ENCODE measurements at regions not wholly inside any gene's neighbourhood (a gene's known extent, or its start where the extent isn't known, plus 50 kb on each side); places are given as distances from the start of the nearest gene placed in this dataset.
A peak's percentile ranks its signal among the peaks of the same experiment; 100 is the strongest.

- no peak for DNase-seq (ENCODE audit: low spot score)
These were observed 69.1 kb upstream of the GADD45A start for GRCh38 chr1:67615886-67616285.

- peak; percentile 15 for DNase-seq (ENCODE audit: low spot score)
These were observed 68.5 kb upstream of the GADD45A start for GRCh38 chr1:67616394-67616985.

DNA sequence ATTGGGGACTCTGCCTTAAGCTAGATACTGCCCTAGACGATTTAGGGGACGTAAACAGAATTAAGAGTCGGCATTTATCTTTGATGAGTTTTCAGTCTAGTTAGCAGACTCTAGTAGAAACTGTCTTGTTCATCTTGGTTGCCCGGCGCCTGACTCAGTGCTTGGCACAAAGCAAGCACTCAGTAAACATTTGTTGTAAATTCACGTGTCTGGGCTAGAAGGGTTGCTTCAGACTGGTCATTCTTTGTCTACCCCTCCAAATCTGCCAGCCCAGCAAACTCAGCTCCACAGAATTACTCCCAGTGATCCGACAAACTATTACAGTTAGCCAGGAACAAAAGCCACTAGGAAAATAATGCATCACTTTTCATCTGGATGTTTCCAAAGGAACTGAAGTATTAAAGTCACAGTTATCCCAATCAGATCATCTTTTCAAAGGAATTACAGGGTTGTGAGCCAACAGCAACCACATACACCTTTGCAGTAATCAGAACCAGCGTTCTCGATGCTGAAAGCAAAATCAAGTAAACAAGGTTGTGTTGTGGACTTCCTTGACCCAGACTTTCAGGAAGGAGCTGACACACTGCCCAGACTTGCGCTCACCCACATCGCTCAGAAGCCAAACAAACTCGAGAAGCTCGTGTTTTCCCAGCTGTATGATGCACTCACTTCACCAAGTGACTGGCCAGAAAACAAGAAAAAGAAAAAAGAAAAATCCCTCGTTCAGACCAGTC lies 66.5 kb upstream of the GADD45A start:
- DNase-seq (ENCODE audit: low spot score) = no peak

DNA sequence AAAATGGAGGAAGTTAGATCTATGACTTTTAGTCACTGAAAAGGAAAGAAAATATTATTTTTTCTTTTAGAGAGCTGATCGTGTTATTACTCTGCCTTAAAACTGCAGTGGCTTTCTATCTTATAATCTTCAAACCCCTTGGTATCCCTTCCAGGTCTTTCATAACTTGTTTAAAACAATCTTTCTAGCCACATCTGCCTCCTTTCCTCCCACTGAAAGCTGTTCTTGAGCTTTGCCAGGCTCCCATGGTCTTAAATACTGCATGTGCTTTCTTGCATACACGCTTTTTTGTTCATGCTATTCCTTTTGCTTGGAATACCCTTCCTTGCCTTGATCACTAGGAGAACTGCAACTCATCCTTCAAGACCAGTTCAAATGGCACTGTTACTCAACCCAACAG lies 65.9 kb upstream of the GADD45A start:
- DNase-seq (ENCODE audit: low spot score) = no peak

DNA sequence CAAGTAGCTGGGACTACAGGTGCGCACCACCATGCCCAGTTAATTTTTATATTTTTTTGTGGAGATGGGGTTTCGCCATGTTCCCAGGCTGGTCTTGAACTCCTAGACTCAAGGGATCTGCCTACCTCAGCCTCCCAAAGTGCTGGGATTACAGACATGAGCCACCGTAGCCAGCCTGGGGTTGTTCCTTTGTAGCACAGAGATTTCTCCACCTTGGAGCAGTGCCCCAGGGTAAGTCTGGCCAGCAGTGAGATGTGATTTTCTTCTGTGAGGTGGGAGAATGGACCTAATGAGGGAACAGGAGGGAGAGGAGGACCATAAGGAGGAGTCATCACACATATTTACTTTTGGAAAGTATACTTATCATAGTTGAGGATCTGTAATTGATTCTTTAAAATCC lies 61.1 kb upstream of the GADD45A start:
- no peak for DNase-seq (ENCODE audit: low spot score)

DNA sequence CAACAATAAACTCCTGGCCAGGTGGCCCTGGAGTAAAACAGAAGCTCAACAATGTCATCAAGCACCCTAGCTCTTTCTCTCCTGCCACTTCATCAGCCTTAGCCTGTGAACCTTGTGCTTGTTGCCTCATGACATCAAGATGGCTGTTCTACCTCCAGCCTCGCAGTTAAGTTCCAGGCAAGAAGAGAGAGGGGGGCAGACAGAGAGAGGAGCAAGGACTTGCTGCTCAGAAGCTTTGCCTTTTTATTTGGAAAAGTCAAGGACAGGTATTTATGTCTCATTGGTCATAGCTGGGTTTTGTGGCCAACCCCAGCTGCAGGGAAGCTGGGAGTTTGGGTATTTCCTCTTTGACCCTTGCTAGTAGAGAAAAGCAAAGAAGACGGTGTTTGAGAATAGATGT lies 60.3 kb upstream of the GADD45A start:
- DNase-seq (ENCODE audit: low spot score) = no peak

DNA sequence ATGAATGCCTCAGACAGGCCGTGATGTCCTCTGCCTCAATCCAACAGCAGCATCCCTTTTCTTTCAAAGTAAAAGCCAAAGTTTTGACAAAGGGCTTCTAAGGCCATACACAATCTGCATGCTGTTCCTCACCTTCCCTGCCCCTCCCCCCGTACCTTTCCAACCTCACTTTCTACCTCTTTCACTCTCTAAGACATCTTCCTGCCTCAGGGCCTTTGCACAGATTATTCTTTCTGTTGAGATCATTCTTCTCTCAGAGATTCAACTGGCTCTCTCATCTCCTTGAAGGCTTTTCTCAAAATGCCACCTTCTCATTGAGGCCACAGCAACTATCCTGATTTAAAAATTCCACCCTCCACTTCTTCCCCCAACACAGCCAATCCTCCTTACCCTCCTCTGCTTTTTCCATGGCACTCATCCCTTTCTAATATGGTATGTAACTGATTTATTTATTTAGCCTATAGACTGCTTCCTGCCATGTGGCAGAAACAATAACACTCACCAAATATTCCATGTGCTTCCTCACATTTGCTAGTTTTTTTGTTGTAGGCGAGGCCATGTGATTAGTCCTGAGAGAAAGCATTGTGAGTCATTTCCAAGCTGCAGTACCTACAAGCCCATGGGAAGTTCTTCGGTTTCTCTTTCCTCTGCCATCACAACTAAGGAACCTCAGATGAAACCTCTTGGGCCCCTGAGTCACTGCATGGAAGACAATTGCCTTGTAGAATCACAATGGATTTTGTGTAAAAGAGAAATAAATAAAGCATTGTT lies 58.7 kb upstream of the GADD45A start:
- peak; percentile 93 for DNase-seq (ENCODE audit: low spot score)

- no peak for DNase-seq (ENCODE audit: low spot score)
These were observed 58.2 kb upstream of the GADD45A start for GRCh38 chr1:67626861-67627235.

GRCh38 chr1:67627336-67627735 lies 57.7 kb upstream of the GADD45A start:
- DNase-seq (ENCODE audit: low spot score) = no peak

DNA sequence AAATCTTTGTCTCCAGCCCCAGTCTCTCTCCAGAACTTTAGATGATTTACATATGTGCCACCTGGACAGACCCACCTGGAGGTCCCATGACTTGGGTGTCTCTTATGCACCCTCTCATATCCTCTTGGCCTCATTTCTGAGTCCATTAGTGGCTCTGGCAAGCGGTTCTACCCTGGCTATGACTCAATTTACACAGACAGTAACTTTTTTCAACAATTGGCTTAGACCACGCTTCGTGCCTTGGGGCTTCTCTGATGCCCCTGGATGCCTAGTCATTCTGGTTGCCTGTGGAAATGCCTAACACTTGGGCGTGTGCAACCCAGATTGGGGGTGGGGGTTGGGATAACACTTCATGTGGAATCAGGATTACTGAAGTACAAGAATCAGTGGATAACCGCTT lies 57.1 kb upstream of the GADD45A start:
- no peak for DNase-seq (ENCODE audit: low spot score)

DNA sequence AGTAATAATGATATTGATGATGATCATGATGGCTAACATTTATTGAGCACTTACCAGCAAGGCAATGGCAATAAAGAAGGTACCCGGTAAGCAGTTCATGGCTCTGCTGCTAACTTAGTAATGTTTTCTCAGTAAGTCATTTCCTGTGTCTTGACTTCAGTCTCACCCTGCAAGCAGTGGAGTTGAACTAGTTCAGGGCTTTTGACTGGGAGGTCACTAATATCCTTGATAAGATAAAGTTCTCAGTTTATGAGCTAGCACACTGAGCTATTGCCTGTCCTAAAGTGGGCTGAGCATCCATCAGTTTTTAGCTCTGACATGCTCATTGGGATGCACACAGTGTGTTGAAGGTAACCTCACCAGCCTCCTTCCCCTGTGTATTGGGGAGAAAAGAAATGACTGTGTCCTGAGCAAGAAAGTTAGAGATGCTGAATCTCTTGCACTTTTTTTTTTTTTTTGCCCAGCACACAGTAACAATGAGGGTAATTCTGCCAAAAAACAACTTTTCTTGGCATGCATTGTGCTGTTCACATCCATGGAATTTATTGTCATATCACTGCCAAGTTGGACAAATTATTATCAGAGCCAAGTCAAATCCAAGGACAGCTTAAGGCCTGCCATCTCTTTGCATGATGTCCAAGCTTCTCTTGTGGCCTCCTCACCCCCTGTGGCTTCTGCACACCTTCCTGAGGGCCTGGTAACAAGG lies 55.5 kb upstream of the GADD45A start:
- no peak for DNase-seq (ENCODE audit: low spot score)

- DNase-seq (ENCODE audit: low spot score) = no peak
These were observed 54.5 kb upstream of the GADD45A start for GRCh38 chr1:67630438-67631045.

- no peak for DNase-seq (ENCODE audit: low spot score)
These were observed 52.6 kb upstream of the GADD45A start for GRCh38 chr1:67632356-67632755.

- DNase-seq (ENCODE audit: low spot score) = no peak
These were observed 52.0 kb upstream of the GADD45A start for GRCh38 chr1:67632811-67633655.

DNA sequence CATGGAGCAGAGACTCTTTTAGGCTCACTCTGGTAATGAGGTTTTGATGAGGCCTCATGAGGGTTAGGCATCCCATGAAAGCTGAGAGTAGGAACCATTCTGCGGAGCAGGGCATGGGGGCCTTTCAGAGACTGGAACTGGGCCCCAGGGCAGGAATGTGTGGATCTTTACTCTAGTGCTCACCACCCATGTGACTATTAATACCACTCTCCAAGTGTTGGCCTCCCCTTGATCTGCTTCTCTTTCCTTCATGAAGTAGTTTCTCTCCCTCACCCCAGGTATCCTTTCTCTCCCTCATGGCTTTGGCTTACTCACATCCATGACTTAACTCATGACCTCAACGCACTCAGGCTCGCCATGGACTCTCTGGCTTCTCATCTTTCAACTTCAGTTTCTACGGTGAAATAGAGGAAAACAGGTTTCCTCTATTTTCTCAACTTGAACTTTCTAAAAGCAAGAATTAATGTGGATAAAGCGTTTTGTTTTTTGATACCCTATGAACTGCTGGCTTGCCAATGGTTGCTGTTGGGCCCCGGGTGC lies 50.5 kb upstream of the GADD45A start:
- DNase-seq (ENCODE audit: low spot score) = no peak

- DNase-seq (ENCODE audit: low spot score) = no peak
These were observed 49.8 kb upstream of the GADD45A start for GRCh38 chr1:67635055-67635809.

All from COLO829 (cell line).